OCI-LY7 (cell line): ENCODE measurements at regions not wholly inside any gene's neighbourhood (a gene's known extent, or its start where the extent isn't known, plus 50 kb on each side); places are given as distances from the start of the nearest gene placed in this dataset.

Experiments used
- BruUV-seq: library from RNA; stranded (reverse); fragments of 400-500 nt; replicated peaks from 2 replicates; lab custom pipeline; 2021; lab: Mats Ljungman, UMichigan
- CTCF ChIA-PET: fragments of 300-600 bp; sonication (Branson Sonifier 250); formaldehyde crosslinking; loops from one replicate; lab custom pipeline; 2022; ENCODE audit warnings: antibody characterized with exemption; ENCODE audit not compliant: unreplicated experiment; lab: Charles Lee
- POLR2A ChIA-PET: fragments of 300-600 bp; sonication (Branson Sonifier 250); formaldehyde crosslinking; loops from one replicate; lab custom pipeline; 2022; ENCODE audit warnings: antibody characterized with exemption; lab: Charles Lee
- DNase-seq: peaks from one replicate; pipeline ENCODE4 v3.0.0-alpha.2; 2015; ENCODE audit warnings: low spot score
- H2AFZ ChIP-seq: fragments of 200-600 bp; sonication (generic), shearing (Covaris generic); 2 replicates; pipeline ENCODE4 v1.6.1; 2014; ENCODE audit warnings: mild to moderate bottlenecking, antibody characterized with exemption, low read length, moderate library complexity
- H3K27ac ChIP-seq: fragments of 200-600 bp; sonication (generic); 2 replicates; pipeline ENCODE4 v1.5.1; 2014; ENCODE audit warnings: mixed run types, low read depth, mild to moderate bottlenecking, moderate library complexity, low read length, inconsistent platforms; ENCODE audit not compliant: poor library complexity, severe bottlenecking
- H3K36me3 ChIP-seq: fragments of 200-600 bp; sonication (generic); 2 replicates; pipeline ENCODE4 v1.6.1; 2014; ENCODE audit warnings: mild to moderate bottlenecking, antibody characterized with exemption, low read length, moderate library complexity, mixed read lengths; ENCODE audit not compliant: insufficient read depth
- H3K4me1 ChIP-seq: fragments of 200-600 bp; sonication (generic); 2 replicates; pipeline ENCODE4 v1.5.1; 2014; ENCODE audit warnings: mild to moderate bottlenecking, low read length; ENCODE audit not compliant: insufficient read depth, poor library complexity, severe bottlenecking
- H3K4me2 ChIP-seq: fragments of 200-600 bp; sonication (generic); 2 replicates; pipeline ENCODE4 v1.6.1; 2014; ENCODE audit warnings: mild to moderate bottlenecking, low read length
- H3K4me3 ChIP-seq: fragments of 200-600 bp; sonication (generic); 2 replicates; pipeline ENCODE4 v1.5.1; 2014; ENCODE audit warnings: mild to moderate bottlenecking, low read depth, low read length; ENCODE audit not compliant: poor library complexity, severe bottlenecking
- H3K79me2 ChIP-seq: fragments of 200-600 bp; sonication (generic); 2 replicates; pipeline ENCODE4 v1.6.1; 2016; ENCODE audit warnings: low read depth, mild to moderate bottlenecking, low read length, moderate library complexity, mixed read lengths; ENCODE audit not compliant: insufficient read depth
- H3K9me2 ChIP-seq: fragments of 200-600 bp; sonication (generic); 2 replicates; pipeline ENCODE4 v1.6.1; 2016; ENCODE audit warnings: mild to moderate bottlenecking, low read length, mixed read lengths; ENCODE audit not compliant: insufficient read depth
- H3K9me3 ChIP-seq: fragments of 200-600 bp; sonication (generic); 2 replicates; pipeline ENCODE4 v1.6.1; 2014; ENCODE audit warnings: mild to moderate bottlenecking, mixed run types, low read length, mixed read lengths
- H4K20me1 ChIP-seq: fragments of 200-600 bp; sonication (generic); 2 replicates; pipeline ENCODE4 v1.6.1; 2014; ENCODE audit warnings: mild to moderate bottlenecking, antibody characterized with exemption, low read length, moderate library complexity, mixed read lengths; ENCODE audit not compliant: insufficient read depth
- EZH2phosphoT487 ChIP-seq: fragments of 200-600 bp; sonication (generic); IDR thresholded peaks from 2 replicates; pipeline ENCODE4 v1.6.1; 2018; ENCODE audit warnings: low read depth, borderline replicate concordance, mild to moderate bottlenecking, mixed run types, antibody characterized with exemption, low read length, moderate library complexity, mixed read lengths
- intact Hi-C: fragments of 100-400 bp; cut with micrococcal nuclease; formaldehyde crosslinking; loops from one replicate; pipeline ENCODE4 v1.10.0; 2022; ENCODE audit not compliant: unreplicated experiment
- TF ChIP-seq, protein P1 (sequence below): fragments of 200-600 bp; sonication (generic); conservative IDR thresholded peaks from 2 replicates; pipeline ENCODE4 v1.5.1; 2014; ENCODE audit warnings: mild to moderate bottlenecking, antibody characterized with exemption, low read length, moderate library complexity, mixed read lengths

DNA sequence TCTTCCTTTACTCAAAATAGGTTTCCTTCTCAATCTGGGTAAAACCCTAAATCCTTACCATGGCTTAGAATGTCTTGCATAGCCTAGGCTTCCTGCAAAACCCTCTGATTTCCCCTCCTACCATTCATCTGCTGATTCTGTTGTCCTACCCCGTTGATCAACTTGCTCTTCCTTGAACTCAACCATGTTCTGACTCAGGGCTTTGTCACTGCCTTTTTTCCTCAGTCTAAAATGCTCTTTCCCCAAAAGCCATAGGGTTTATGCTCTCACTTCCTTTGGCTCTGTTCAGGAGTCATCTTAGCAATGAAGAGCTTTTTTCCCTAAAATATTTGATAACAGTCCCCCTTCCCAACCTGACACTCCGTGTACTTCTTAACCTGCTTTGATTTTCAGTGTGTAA, 79.4 kb upstream of the IZUMO3 start:
- H3K36me3 ChIP-seq, result no peaks in the 10 kb centered on the region
- DNase-seq, result no peak
- no TSS peak for BruUV-seq
- intact Hi-C loops, result no loop called here
- ChIA-PET CTCF (no interaction called here), POLR2A (no interaction called here)
- H3K79me2 ChIP-seq, result no peaks in the 10 kb centered on the region
- H3K9me2 ChIP-seq, result no peaks in the 10 kb centered on the region
- no peaks in the 10 kb centered on the region for H3K4me1 ChIP-seq
- H3K27ac ChIP-seq, result no peak overlapping the region
- no peak overlapping the region for H3K4me3 ChIP-seq
- H2AFZ ChIP-seq, result no peak overlapping the region
- H4K20me1 ChIP-seq, result no peaks in the 10 kb centered on the region
- H3K4me2 ChIP-seq, result no peak overlapping the region
- no peak for TF ChIP-seq EZH2phosphoT487
- TF ChIP-seq, protein P1, sequence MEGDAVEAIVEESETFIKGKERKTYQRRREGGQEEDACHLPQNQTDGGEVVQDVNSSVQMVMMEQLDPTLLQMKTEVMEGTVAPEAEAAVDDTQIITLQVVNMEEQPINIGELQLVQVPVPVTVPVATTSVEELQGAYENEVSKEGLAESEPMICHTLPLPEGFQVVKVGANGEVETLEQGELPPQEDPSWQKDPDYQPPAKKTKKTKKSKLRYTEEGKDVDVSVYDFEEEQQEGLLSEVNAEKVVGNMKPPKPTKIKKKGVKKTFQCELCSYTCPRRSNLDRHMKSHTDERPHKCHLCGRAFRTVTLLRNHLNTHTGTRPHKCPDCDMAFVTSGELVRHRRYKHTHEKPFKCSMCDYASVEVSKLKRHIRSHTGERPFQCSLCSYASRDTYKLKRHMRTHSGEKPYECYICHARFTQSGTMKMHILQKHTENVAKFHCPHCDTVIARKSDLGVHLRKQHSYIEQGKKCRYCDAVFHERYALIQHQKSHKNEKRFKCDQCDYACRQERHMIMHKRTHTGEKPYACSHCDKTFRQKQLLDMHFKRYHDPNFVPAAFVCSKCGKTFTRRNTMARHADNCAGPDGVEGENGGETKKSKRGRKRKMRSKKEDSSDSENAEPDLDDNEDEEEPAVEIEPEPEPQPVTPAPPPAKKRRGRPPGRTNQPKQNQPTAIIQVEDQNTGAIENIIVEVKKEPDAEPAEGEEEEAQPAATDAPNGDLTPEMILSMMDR, result no peak
- H3K9me3 ChIP-seq, result no peaks in the 10 kb centered on the region

DNA sequence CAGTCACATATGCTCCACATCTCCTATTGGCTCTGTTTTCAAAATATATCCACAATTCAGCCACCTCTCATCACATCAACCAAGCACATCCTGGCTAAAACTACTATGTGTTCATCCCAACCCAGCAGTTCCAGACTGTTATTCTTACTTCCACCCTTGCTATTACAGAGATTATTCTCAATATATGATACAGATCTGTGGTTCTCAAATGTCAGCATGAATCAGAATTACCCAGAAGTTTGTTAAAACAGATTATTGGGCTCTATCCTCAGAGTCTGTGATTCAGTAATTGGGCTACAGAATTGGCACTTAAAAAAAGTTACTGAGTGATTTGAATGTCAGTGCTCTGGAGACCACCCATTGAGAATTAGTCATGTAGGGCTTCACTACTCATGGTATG, 78.8 kb upstream of the IZUMO3 start:
- ChIA-PET POLR2A (no interaction called here), CTCF (no interaction called here)
- intact Hi-C loops, result no loop called here
- H3K9me2 ChIP-seq, result no peaks in the 10 kb centered on the region
- no peaks in the 10 kb centered on the region for H4K20me1 ChIP-seq
- TF ChIP-seq, protein P1, result no peak
- no peak for TF ChIP-seq EZH2phosphoT487
- DNase-seq, result no peak
- H3K4me1 ChIP-seq, result no peaks in the 10 kb centered on the region
- no peaks in the 10 kb centered on the region for H3K9me3 ChIP-seq
- no peak overlapping the region for H2AFZ ChIP-seq
- no TSS peak for BruUV-seq
- H3K4me2 ChIP-seq, result no peak overlapping the region
- H3K36me3 ChIP-seq, result no peaks in the 10 kb centered on the region
- H3K4me3 ChIP-seq, result no peak overlapping the region
- no peak overlapping the region for H3K27ac ChIP-seq
- no peaks in the 10 kb centered on the region for H3K79me2 ChIP-seq

DNA sequence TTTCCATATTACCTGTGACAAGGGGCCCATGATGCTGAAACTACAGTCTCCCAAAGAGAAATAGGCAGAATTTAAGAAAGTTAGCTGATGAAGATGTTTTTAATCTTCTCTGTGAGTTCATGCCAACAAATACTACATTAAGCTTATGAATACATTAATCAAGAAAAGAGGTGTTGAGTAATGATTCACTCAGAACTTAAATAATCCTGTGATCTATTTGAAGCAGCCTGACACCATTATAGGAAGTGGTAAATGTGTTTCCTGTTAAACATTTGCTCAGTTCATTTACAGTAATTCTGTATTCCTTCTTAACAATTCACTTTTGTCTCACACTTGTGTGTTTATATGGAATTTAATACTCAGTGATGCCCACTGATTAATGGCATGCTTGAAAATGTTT, 75.0 kb upstream of the IZUMO3 start:
- BruUV-seq, result no TSS peak
- intact Hi-C loops, result no loop called here
- DNase-seq, result no peak
- TF ChIP-seq, protein P1, result no peak
- no peak for TF ChIP-seq EZH2phosphoT487
- no peak overlapping the region for H2AFZ ChIP-seq
- H3K4me1 ChIP-seq, result no peaks in the 10 kb centered on the region
- H3K9me2 ChIP-seq, result no peaks in the 10 kb centered on the region
- no peak overlapping the region for H3K27ac ChIP-seq
- no peak overlapping the region for H3K4me2 ChIP-seq
- ChIA-PET CTCF (no interaction called here), POLR2A (no interaction called here)
- H3K4me3 ChIP-seq, result no peak overlapping the region
- no peaks in the 10 kb centered on the region for H3K9me3 ChIP-seq
- no peaks in the 10 kb centered on the region for H3K79me2 ChIP-seq
- no peaks in the 10 kb centered on the region for H4K20me1 ChIP-seq
- no peaks in the 10 kb centered on the region for H3K36me3 ChIP-seq
